Mesenchymal stem cell (in vitro differentiated cells and primary cell): ENCODE measurements at regions not wholly inside any gene's neighbourhood (a gene's known extent, or its start where the extent isn't known, plus 50 kb on each side); places are given as distances from the start of the nearest gene placed in this dataset.

ENCODE experiments used
- DNase-seq: peaks from one replicate; pipeline ENCODE4 v3.0.0-alpha.2; 2013
- H2AFZ ChIP-seq: one replicate; pipeline ENCODE4 v1.6.1; 2013; ENCODE audit warnings: low read depth, mild to moderate bottlenecking, control low read depth, inconsistent platforms, low read length, moderate library complexity
- H2AK5ac ChIP-seq: 2 replicates; pipeline ENCODE4 v1.6.1; 2013; ENCODE audit warnings: low read length, moderate library complexity, mild to moderate bottlenecking, inconsistent platforms; ENCODE audit not compliant: severe bottlenecking
- H2BK120ac ChIP-seq: one replicate; pipeline ENCODE4 v1.6.1; 2013; ENCODE audit warnings: low read depth, mild to moderate bottlenecking, inconsistent platforms, low read length, moderate library complexity
- H2BK12ac ChIP-seq, 2 experiments: one replicate each; pipeline ENCODE4 v1.6.1; 2013; ENCODE audit warnings: inconsistent platforms in 2 of 2, low read length in 2 of 2, mild to moderate bottlenecking in 2 of 2, moderate library complexity in 2 of 2, control low read depth in 1 of 2
- H2BK15ac ChIP-seq: one replicate; pipeline ENCODE4 v1.6.1; 2013; ENCODE audit warnings: mild to moderate bottlenecking, low read depth, inconsistent platforms; ENCODE audit not compliant: poor library complexity, severe bottlenecking
- H2BK5ac ChIP-seq: 2 replicates; pipeline ENCODE4 v1.6.1; 2013; ENCODE audit warnings: low read depth, mild to moderate bottlenecking, low read length, control low read depth, inconsistent platforms; ENCODE audit not compliant: poor library complexity, severe bottlenecking
- H3K14ac ChIP-seq, 2 experiments: one replicate each; pipeline ENCODE4 v1.6.1; 2013; ENCODE audit warnings: inconsistent platforms in 2 of 2, low read length in 2 of 2, control low read depth in 1 of 2, mild to moderate bottlenecking in 1 of 2, moderate library complexity in 1 of 2
- H3K18ac ChIP-seq, 2 experiments: one replicate each; pipeline ENCODE4 v1.6.1; 2013; ENCODE audit warnings: inconsistent platforms in 2 of 2, low read length in 2 of 2, control low read depth in 1 of 2, low read depth in 1 of 2, mild to moderate bottlenecking in 1 of 2
- H3K23ac ChIP-seq, 2 experiments: one replicate each; pipeline ENCODE4 v1.6.1; 2013; ENCODE audit warnings: inconsistent platforms in 2 of 2, low read length in 2 of 2, mild to moderate bottlenecking in 2 of 2, moderate library complexity in 2 of 2, control low read depth in 1 of 2
- H3K27ac ChIP-seq: 2 replicates; pipeline ENCODE4 v1.5.1; 2013; ENCODE audit warnings: mild to moderate bottlenecking, moderate library complexity, low read length, control low read depth, inconsistent platforms; ENCODE audit not compliant: poor library complexity, severe bottlenecking
- H3K27me3 ChIP-seq, 2 experiments: 2 replicates each; pipeline versions ENCODE4 v1.6.1 to v1.7.0; 2013; ENCODE audit warnings: low read length in 2 of 2, mild to moderate bottlenecking in 2 of 2, moderate library complexity in 2 of 2, control low read depth in 1 of 2, inconsistent platforms in 1 of 2; ENCODE audit not compliant: control insufficient read depth in 1 of 2, insufficient read depth in 1 of 2
- H3K36me3 ChIP-seq, 2 experiments: 2 replicates each; pipeline versions ENCODE4 v1.6.1 to v1.7.0; 2013; ENCODE audit warnings: low read length in 2 of 2, control low read depth in 1 of 2, inconsistent platforms in 1 of 2, low read depth in 1 of 2, mild to moderate bottlenecking in 1 of 2; ENCODE audit not compliant: insufficient read depth in 2 of 2, control insufficient read depth in 1 of 2
- H3K4ac ChIP-seq, 2 experiments: one replicate each; pipeline ENCODE4 v1.6.1; 2013; ENCODE audit warnings: inconsistent platforms in 2 of 2, low read length in 2 of 2, mild to moderate bottlenecking in 2 of 2, moderate library complexity in 2 of 2, control low read depth in 1 of 2, low read depth in 1 of 2
- H3K4me1 ChIP-seq: 2 replicates; pipeline ENCODE4 v1.6.1; 2013; ENCODE audit warnings: low read depth, low read length, control low read depth; ENCODE audit not compliant: control insufficient read depth, insufficient read depth
- H3K4me2 ChIP-seq: 2 replicates; pipeline ENCODE4 v1.6.1; 2013; ENCODE audit warnings: low read length, mild to moderate bottlenecking, inconsistent platforms; ENCODE audit not compliant: poor library complexity, severe bottlenecking
- H3K4me3 ChIP-seq, 2 experiments: 2 replicates each; pipeline versions ENCODE4 v1.5.1 to v1.7.0; 2013; ENCODE audit warnings: low read length in 2 of 2, mild to moderate bottlenecking in 2 of 2, control low read depth in 1 of 2, low read depth in 1 of 2; ENCODE audit not compliant: insufficient read depth in 1 of 2
- H3K79me1 ChIP-seq: replicated peaks from 2 replicates; pipeline ENCODE4 v1.6.1; 2013; ENCODE audit warnings: mild to moderate bottlenecking, control low read depth, low read length, inconsistent platforms; ENCODE audit not compliant: poor library complexity, severe bottlenecking
- H3K9ac ChIP-seq: 2 replicates; pipeline ENCODE4 v1.7.0; 2013; ENCODE audit warnings: mild to moderate bottlenecking, low read length, moderate library complexity
- H3K9me3 ChIP-seq: 2 replicates; pipeline ENCODE4 v1.7.0; 2013; ENCODE audit warnings: mild to moderate bottlenecking, low read length; ENCODE audit not compliant: control insufficient read depth
- H4K8ac ChIP-seq: one replicate; pipeline ENCODE4 v1.6.1; 2013; ENCODE audit warnings: inconsistent platforms, mild to moderate bottlenecking, low read length, moderate library complexity
- H4K91ac ChIP-seq: one replicate; pipeline ENCODE4 v1.6.1; 2013; ENCODE audit warnings: mild to moderate bottlenecking, low read length, inconsistent platforms
- WGBS: methylation state at CpG from one replicate; pipeline ENCODE4 v1.1.7; 2013; ENCODE audit warnings: mixed read lengths; 5-methylcytosine and 5-hydroxymethylcytosine counted together

- Histone ChIP-seq H3K14ac (no peak overlapping the region), H2BK120ac (no peak overlapping the region), H2BK15ac (no peak overlapping the region), H3K9me3 (no peaks in the 10 kb centered on the region), H2AK5ac (no peak overlapping the region), H3K4me2 (no peak overlapping the region), H3K4me3 (no peak overlapping the region), H2AFZ (no peak overlapping the region), H3K4me1 (peaks cover 2% of the 10 kb centered on the region), H3K9ac (no peak overlapping the region), H3K18ac (no peak overlapping the region), H4K8ac (no peak overlapping the region), H3K36me3 (no peaks in the 10 kb centered on the region), H3K23ac (no peak overlapping the region), H3K27me3 (peaks cover 0 to 13% of the 10 kb centered on the region in 2 experiments), H2BK12ac (no peak overlapping the region), H3K4ac (no peak overlapping the region), H3K79me1 (no peaks in the 10 kb centered on the region), H2BK5ac (no peak overlapping the region), H4K91ac (no peak overlapping the region), H3K27ac (no peak overlapping the region)
- no peak for DNase-seq
- 90% methylated on average over 2 of the region's 2 CpGs for WGBS
Measured at GRCh38 chr3:160057331-160057730, 68.7 kb downstream of the IL12A start.

- 93% methylated on average over 31 of the region's 32 CpGs for WGBS
- H2AK5ac ChIP-seq = no peak overlapping the region
- no peak overlapping the region for H2BK12ac ChIP-seq
- no peak overlapping the region for H3K4me3 ChIP-seq
- H2BK15ac ChIP-seq = no peak overlapping the region
- peaks cover 0 to 13% of the 10 kb centered on the region in 2 experiments for H3K27me3 ChIP-seq
- no peaks in the 10 kb centered on the region for H3K9me3 ChIP-seq
- H3K79me1 ChIP-seq = no peaks in the 10 kb centered on the region
- no peak overlapping the region for H4K8ac ChIP-seq
- DNase-seq = no peak
- no peak overlapping the region for H2BK120ac ChIP-seq
- no peaks in the 10 kb centered on the region for H3K36me3 ChIP-seq
- H3K27ac ChIP-seq = no peak overlapping the region
- H3K14ac ChIP-seq = no peak overlapping the region
- H4K91ac ChIP-seq = no peak overlapping the region
- no peak overlapping the region for H3K4ac ChIP-seq
- H2AFZ ChIP-seq = no peak overlapping the region
- H2BK5ac ChIP-seq = no peak overlapping the region
- no peak overlapping the region for H3K9ac ChIP-seq
- no peak overlapping the region for H3K23ac ChIP-seq
- H3K4me1 ChIP-seq = no peaks in the 10 kb centered on the region
- no peak overlapping the region for H3K18ac ChIP-seq
- no peak overlapping the region for H3K4me2 ChIP-seq
Measured at GRCh38 chr3:160060409-160061027, 71.9 kb downstream of the IL12A start.

GRCh38 chr3:160061525-160061924, 72.9 kb downstream of the IL12A start:
- no peak overlapping the region for H4K91ac ChIP-seq
- no peak overlapping the region for H2AFZ ChIP-seq
- DNase-seq = no peak
- H2BK120ac ChIP-seq = no peak overlapping the region
- H3K9me3 ChIP-seq = no peaks in the 10 kb centered on the region
- no peak overlapping the region for H2BK5ac ChIP-seq
- H4K8ac ChIP-seq = no peak overlapping the region
- no peak overlapping the region for H2AK5ac ChIP-seq
- no peak overlapping the region for H3K27ac ChIP-seq
- no peak overlapping the region for H3K14ac ChIP-seq
- H3K4me2 ChIP-seq = no peak overlapping the region
- H3K4me1 ChIP-seq = no peaks in the 10 kb centered on the region
- no peak overlapping the region for H3K18ac ChIP-seq
- H3K4me3 ChIP-seq = no peak overlapping the region
- H2BK12ac ChIP-seq = no peak overlapping the region
- H3K27me3 ChIP-seq = peaks cover 0 to 13% of the 10 kb centered on the region in 2 experiments
- H3K79me1 ChIP-seq = no peaks in the 10 kb centered on the region
- H2BK15ac ChIP-seq = no peak overlapping the region
- H3K9ac ChIP-seq = no peak overlapping the region
- H3K36me3 ChIP-seq = no peaks in the 10 kb centered on the region
- no peak overlapping the region for H3K23ac ChIP-seq
- 94% methylated on average over 12 of the region's 12 CpGs for WGBS
- no peak overlapping the region for H3K4ac ChIP-seq

GRCh38 chr3:160065282-160065681, 76.6 kb downstream of the IL12A start:
- H3K9me3 ChIP-seq = no peaks in the 10 kb centered on the region
- peaks cover 3 to 12% of the 10 kb centered on the region in 2 experiments for H3K27me3 ChIP-seq
- no peaks in the 10 kb centered on the region for H3K4me1 ChIP-seq
- no peak overlapping the region for H2AK5ac ChIP-seq
- no peak overlapping the region for H4K8ac ChIP-seq
- H3K79me1 ChIP-seq = no peaks in the 10 kb centered on the region
- DNase-seq = no peak
- H4K91ac ChIP-seq = no peak overlapping the region
- no peak overlapping the region for H3K23ac ChIP-seq
- no peak overlapping the region for H2BK15ac ChIP-seq
- no peak overlapping the region for H3K18ac ChIP-seq
- H3K27ac ChIP-seq = no peak overlapping the region
- H2BK120ac ChIP-seq = no peak overlapping the region
- 94% methylated on average over 4 of the region's 4 CpGs for WGBS
- no peak overlapping the region for H3K4me2 ChIP-seq
- no peak overlapping the region for H3K14ac ChIP-seq
- no peak overlapping the region for H2BK12ac ChIP-seq
- no peak overlapping the region for H3K4me3 ChIP-seq
- no peak overlapping the region for H2BK5ac ChIP-seq
- H2AFZ ChIP-seq = no peak overlapping the region
- no peak overlapping the region for H3K9ac ChIP-seq
- no peak overlapping the region for H3K4ac ChIP-seq
- no peaks in the 10 kb centered on the region for H3K36me3 ChIP-seq
